Muscle of leg (tissue), 3 donors: ENCODE measurements at regions not wholly inside any gene's neighbourhood (a gene's known extent, or its start where the extent isn't known, plus 50 kb on each side); places are given as distances from the start of the nearest gene placed in this dataset.

Experiments
- DNase-seq: peaks from one replicate; pipeline ENCODE4 v3.0.0; 2013
- H3K27ac ChIP-seq: one replicate; pipeline ENCODE4 v1.5.1; 2013; ENCODE audit warnings: mild to moderate bottlenecking, low read length, control low read depth
- H3K27me3 ChIP-seq: one replicate; pipeline ENCODE4 v1.6.1; 2013; ENCODE audit warnings: low read length; ENCODE audit not compliant: control insufficient read depth, insufficient read depth
- H3K36me3 ChIP-seq: one replicate; pipeline ENCODE4 v1.6.1; 2013; ENCODE audit warnings: low read length; ENCODE audit not compliant: control insufficient read depth, insufficient read depth
- H3K4me1 ChIP-seq: one replicate; pipeline ENCODE4 v1.6.1; 2013; ENCODE audit warnings: low read length; ENCODE audit not compliant: control insufficient read depth, insufficient read depth
- H3K4me3 ChIP-seq: one replicate; pipeline ENCODE4 v1.5.1; 2013; ENCODE audit warnings: low read length, control low read depth
- H3K9me3 ChIP-seq: replicated peaks from 2 replicates; pipeline ENCODE4 v1.6.1; 2013; ENCODE audit warnings: low read depth, low read length; ENCODE audit not compliant: control insufficient read depth
- WGBS: methylation state at CpG from one replicate; pipeline ENCODE4 v1.1.5; 2013; ENCODE audit warnings: missing lambda C conversion rate; ENCODE audit not compliant: insufficient coverage; 5-methylcytosine and 5-hydroxymethylcytosine counted together

- no peak overlapping the region for H3K27ac ChIP-seq
- WGBS: no CpG with 5 or more reads among the region's 1 CpG
- H3K4me1 ChIP-seq: no peaks in the 10 kb centered on the region
- no peak for DNase-seq
- no peaks in the 10 kb centered on the region for H3K9me3 ChIP-seq
- no peak overlapping the region for H3K4me3 ChIP-seq
- H3K36me3 ChIP-seq: no peaks in the 10 kb centered on the region
- H3K27me3 ChIP-seq: no peaks in the 10 kb centered on the region
These were observed 128.2 kb upstream of the XYLT1 start for GRCh38 chr16:17598968-17599367.

GRCh38 chr16:17591655-17592405 is 121.1 kb upstream of the XYLT1 start:
- no peaks in the 10 kb centered on the region for H3K36me3 ChIP-seq
- no peaks in the 10 kb centered on the region for H3K27me3 ChIP-seq
- 82% methylated on average over 4 of the region's 12 CpGs for WGBS
- H3K4me1 ChIP-seq: no peaks in the 10 kb centered on the region
- H3K4me3 ChIP-seq: no peak overlapping the region
- no peak for DNase-seq
- H3K9me3 ChIP-seq: no peaks in the 10 kb centered on the region
- no peak overlapping the region for H3K27ac ChIP-seq

- no peaks in the 10 kb centered on the region for H3K9me3 ChIP-seq
- no peaks in the 10 kb centered on the region for H3K4me1 ChIP-seq
- no peak overlapping the region for H3K4me3 ChIP-seq
- 87% methylated on average over 5 of the region's 9 CpGs for WGBS
- DNase-seq: no peak
- H3K36me3 ChIP-seq: no peaks in the 10 kb centered on the region
- no peaks in the 10 kb centered on the region for H3K27me3 ChIP-seq
- no peak overlapping the region for H3K27ac ChIP-seq
These were observed 120.2 kb upstream of the XYLT1 start for GRCh38 chr16:17590711-17591654.

- Histone ChIP-seq H3K4me1 (no peaks in the 10 kb centered on the region), H3K36me3 (no peaks in the 10 kb centered on the region)
These were observed 119.1 kb upstream of the XYLT1 start for GRCh38 chr16:17589898-17590297.

GRCh38 chr16:17585449-17586074 is 114.8 kb upstream of the XYLT1 start:
- H3K9me3 ChIP-seq: no peaks in the 10 kb centered on the region
- H3K27me3 ChIP-seq: no peaks in the 10 kb centered on the region
- H3K36me3 ChIP-seq: no peaks in the 10 kb centered on the region
- H3K4me1 ChIP-seq: no peaks in the 10 kb centered on the region
- no peak overlapping the region for H3K27ac ChIP-seq
- H3K4me3 ChIP-seq: no peak overlapping the region
- WGBS: no CpG with 5 or more reads among the region's 3 CpGs
- DNase-seq: no peak

More at GRCh38 chr16:17589898-17590297, 119.1 kb upstream of the XYLT1 start:
- WGBS: 86% methylated on average over 4 of the region's 4 CpGs
- Histone ChIP-seq H3K27ac (no peak overlapping the region), H3K4me3 (no peak overlapping the region), H3K9me3 (no peaks in the 10 kb centered on the region), H3K27me3 (no peaks in the 10 kb centered on the region)
- no peak for DNase-seq

- no peaks in the 10 kb centered on the region for H3K9me3 ChIP-seq
- no peak overlapping the region for H3K27ac ChIP-seq
- H3K27me3 ChIP-seq: no peaks in the 10 kb centered on the region
- no peaks in the 10 kb centered on the region for H3K4me1 ChIP-seq
- peak; percentile 86 for DNase-seq
- H3K4me3 ChIP-seq: no peak overlapping the region
- 0% methylated on average over 2 of the region's 10 CpGs for WGBS
- H3K36me3 ChIP-seq: no peaks in the 10 kb centered on the region
These were observed 108.5 kb upstream of the XYLT1 start for GRCh38 chr16:17578981-17579874.

- WGBS: 16% methylated on average over 2 of the region's 3 CpGs
- H3K9me3 ChIP-seq: no peaks in the 10 kb centered on the region
- no peak overlapping the region for H3K4me3 ChIP-seq
- H3K4me1 ChIP-seq: no peaks in the 10 kb centered on the region
- H3K36me3 ChIP-seq: no peaks in the 10 kb centered on the region
- DNase-seq: no peak
- H3K27ac ChIP-seq: no peak overlapping the region
- H3K27me3 ChIP-seq: no peaks in the 10 kb centered on the region
These were observed 103.5 kb upstream of the XYLT1 start for GRCh38 chr16:17574256-17574655.

- WGBS: no CpG with 5 or more reads among the region's 1 CpG
- H3K4me3 ChIP-seq: no peak overlapping the region
- no peaks in the 10 kb centered on the region for H3K4me1 ChIP-seq
- H3K9me3 ChIP-seq: no peaks in the 10 kb centered on the region
- H3K27me3 ChIP-seq: no peaks in the 10 kb centered on the region
- no peaks in the 10 kb centered on the region for H3K36me3 ChIP-seq
- DNase-seq: no peak
- no peak overlapping the region for H3K27ac ChIP-seq
These were observed 101.4 kb upstream of the XYLT1 start for GRCh38 chr16:17572145-17572544.

GRCh38 chr16:17571499-17572093 is 100.8 kb upstream of the XYLT1 start:
- no peaks in the 10 kb centered on the region for H3K36me3 ChIP-seq
- H3K4me1 ChIP-seq: no peaks in the 10 kb centered on the region
- H3K4me3 ChIP-seq: no peak overlapping the region
- no peak overlapping the region for H3K27ac ChIP-seq
- WGBS: 70% methylated on average over 2 of the region's 6 CpGs
- H3K9me3 ChIP-seq: no peaks in the 10 kb centered on the region
- DNase-seq: no peak
- no peaks in the 10 kb centered on the region for H3K27me3 ChIP-seq
